MCF 10A (cell line): ENCODE measurements at regions not wholly inside any gene's neighbourhood (a gene's known extent, or its start where the extent isn't known, plus 50 kb on each side); places are given as distances from the start of the nearest gene placed in this dataset.

Experiments
- BruUV-seq: library from RNA; stranded (reverse); fragments of 400-500 nt; replicated peaks from 2 replicates; lab custom pipeline; 2021; lab: Mats Ljungman, UMichigan
- CTCF ChIA-PET: fragments of 300-600 bp; sonication (Branson Sonifier 250); formaldehyde crosslinking; extraction: SDS; loops from one replicate; lab custom pipeline; 2021; ENCODE audit warnings: antibody characterized with exemption, inconsistent platforms; lab: Yijun Ruan, JAX
- POLR2A ChIA-PET: fragments of 300-600, 350-650 bp; sonication (Branson Sonifier 250); formaldehyde crosslinking; extraction: SDS; loops from one replicate; lab custom pipeline; 2020; ENCODE audit warnings: antibody characterized with exemption, inconsistent platforms; lab: Yijun Ruan, JAX
- DNase-seq: peaks from one replicate; pipeline ENCODE4 v3.0.0-alpha.2; 2018; ENCODE audit not compliant: unreplicated experiment
- H3K27ac Mint-ChIP-seq: one replicate; pipeline ENCODE4 v1.8.0; 2022; ENCODE audit warnings: mild to moderate bottlenecking, low read depth, mixed read lengths; ENCODE audit not compliant: unreplicated experiment
- H3K27me3 Mint-ChIP-seq: one replicate; pipeline ENCODE4 v1.8.0; 2022; ENCODE audit warnings: mixed read lengths; ENCODE audit not compliant: insufficient read depth, unreplicated experiment
- H3K36me3 Mint-ChIP-seq: one replicate; pipeline ENCODE4 v1.8.0; 2022; ENCODE audit warnings: mild to moderate bottlenecking, moderate library complexity, mixed read lengths; ENCODE audit not compliant: insufficient read depth, unreplicated experiment
- H3K4me1 Mint-ChIP-seq: one replicate; pipeline ENCODE4 v1.8.0; 2022; ENCODE audit warnings: mixed read lengths; ENCODE audit not compliant: insufficient read depth, unreplicated experiment
- H3K4me3 Mint-ChIP-seq: one replicate; pipeline ENCODE4 v1.8.0; 2022; ENCODE audit warnings: mild to moderate bottlenecking, moderate library complexity, mixed read lengths; ENCODE audit not compliant: unreplicated experiment
- H3K9me3 Mint-ChIP-seq: one replicate; pipeline ENCODE4 v1.8.0; 2022; ENCODE audit warnings: mixed read lengths; ENCODE audit not compliant: unreplicated experiment
- CTCF ChIP-seq: fragments of 200-600 bp; IDR thresholded peaks from one replicate; pipeline ENCODE4 v1.8.0; 2022; ENCODE audit warnings: antibody characterized with exemption, mild to moderate bottlenecking; ENCODE audit not compliant: unreplicated experiment
- intact Hi-C: fragments of 100-400 bp; cut with micrococcal nuclease; formaldehyde crosslinking; loops from 2 replicates; pipeline ENCODE4 v1.14.1; 2022

- H3K4me1 Mint-ChIP-seq = peaks cover 7% of the 10 kb centered on the region
- no peak overlapping the region for H3K4me3 Mint-ChIP-seq
- no peaks in the 10 kb centered on the region for H3K27me3 Mint-ChIP-seq
- ChIA-PET POLR2A (no interaction called here), CTCF (no interaction called here)
- peaks cover 7% of the 10 kb centered on the region for H3K9me3 Mint-ChIP-seq
- no peak for DNase-seq
- H3K36me3 Mint-ChIP-seq = peaks cover 6% of the 10 kb centered on the region
- BruUV-seq = no TSS peak
- no peak overlapping the region for H3K27ac Mint-ChIP-seq
- intact Hi-C loops = no loop called here
- no peak for TF ChIP-seq CTCF
These were observed 205.2 kb downstream of the DKK2 start for GRCh38 chr4:106830879-106831278.

GRCh38 chr4:106818764-106819163 lies 217.3 kb downstream of the DKK2 start:
- ChIA-PET POLR2A (interaction anchor here (0.7 to 1.0 kb wide), 2 partner anchors 9 to 20 kb away, joined by 3 read pairs; no protein-coding TSS in a partner anchor), CTCF (interaction anchor here (1.5 to 5.0 kb wide), 3 partner anchors 50 to 580 kb away, joined by 3 to 27 read pairs (median 5); partner anchors contain the start of gene GIMD1)
- peak; percentile 24 for TF ChIP-seq CTCF
- Mint-ChIP-seq H3K9me3 (peaks cover 2% of the 10 kb centered on the region), H3K27ac (no peak overlapping the region), H3K4me3 (no peak overlapping the region), H3K4me1 (no peaks in the 10 kb centered on the region), H3K36me3 (no peaks in the 10 kb centered on the region), H3K27me3 (no peaks in the 10 kb centered on the region)
- no TSS peak for BruUV-seq
- intact Hi-C loops = loop anchor here (5.0 to 10.0 kb wide), 2 partner anchors 366 to 699 kb away; no protein-coding TSS in a partner anchor
- DNase-seq = no peak

GRCh38 chr4:106816496-106816895 lies 219.6 kb downstream of the DKK2 start:
- Mint-ChIP-seq H3K9me3 (no peaks in the 10 kb centered on the region), H3K4me1 (no peaks in the 10 kb centered on the region), H3K27me3 (no peaks in the 10 kb centered on the region), H3K36me3 (no peaks in the 10 kb centered on the region), H3K4me3 (no peak overlapping the region), H3K27ac (no peak overlapping the region)
- intact Hi-C loops = loop anchor here (5.0 to 10.0 kb wide), 2 partner anchors 368 to 701 kb away; no protein-coding TSS in a partner anchor
- no peak for TF ChIP-seq CTCF
- POLR2A ChIA-PET = interaction anchor here (0.6 kb wide), 1 partner anchor 34 kb away, joined by 3 read pairs; no protein-coding TSS in a partner anchor
- CTCF ChIA-PET = interaction anchor here (1.1 to 5.0 kb wide), 2 partner anchors 313 to 447 kb away, joined by 3 to 27 read pairs; partner anchors contain the start of gene GIMD1
- BruUV-seq = no TSS peak
- DNase-seq = no peak

DNA sequence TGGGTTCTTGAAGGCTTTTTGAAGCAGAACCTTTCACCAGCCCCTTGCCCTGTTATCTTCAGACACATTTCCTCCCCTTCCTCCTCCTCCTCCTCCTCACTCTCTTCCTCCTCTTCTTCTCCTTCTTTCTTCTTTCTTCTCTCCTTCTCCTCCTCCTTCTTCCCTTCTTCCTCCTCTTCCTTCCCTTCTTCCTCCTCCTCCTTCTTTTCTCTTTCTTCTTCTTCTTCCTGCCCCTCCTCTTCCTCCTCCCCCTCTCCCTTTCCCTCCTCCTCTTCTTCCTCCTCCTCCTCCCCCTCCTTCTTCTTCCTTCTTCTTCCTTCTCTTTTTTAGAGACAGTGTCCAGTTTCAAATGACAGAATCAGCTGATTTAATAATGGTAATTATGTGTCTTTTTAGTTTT lies 226.0 kb downstream of the DKK2 start:
- intact Hi-C loops = loop anchor here (10.0 kb wide), 1 partner anchor 375 kb away; no protein-coding TSS in a partner anchor
- BruUV-seq = no TSS peak
- H3K36me3 Mint-ChIP-seq = peaks cover 5% of the 10 kb centered on the region
- H3K9me3 Mint-ChIP-seq = no peaks in the 10 kb centered on the region
- H3K4me1 Mint-ChIP-seq = no peaks in the 10 kb centered on the region
- ChIA-PET POLR2A (no interaction called here), CTCF (interaction anchor here (0.5 to 7.0 kb wide), 17 partner anchors 9 to 600 kb away, joined by 3 to 95 read pairs (median 4); partner anchors contain the start of gene GIMD1)
- no peaks in the 10 kb centered on the region for H3K27me3 Mint-ChIP-seq
- H3K27ac Mint-ChIP-seq = no peak overlapping the region
- H3K4me3 Mint-ChIP-seq = no peak overlapping the region
- no peak for TF ChIP-seq CTCF
- DNase-seq = no peak
